ELR (cell line): ENCODE measurements at regions not wholly inside any gene's neighbourhood (a gene's known extent, or its start where the extent isn't known, plus 50 kb on each side); places are given as distances from the start of the nearest gene placed in this dataset.
A peak's percentile ranks its signal among the peaks of the same experiment; 100 is the strongest.

Experiments used
- DNase-seq: peaks from one replicate; pipeline ENCODE4 v3.0.0-alpha.2; 2015; ENCODE audit warnings: low read depth

DNA sequence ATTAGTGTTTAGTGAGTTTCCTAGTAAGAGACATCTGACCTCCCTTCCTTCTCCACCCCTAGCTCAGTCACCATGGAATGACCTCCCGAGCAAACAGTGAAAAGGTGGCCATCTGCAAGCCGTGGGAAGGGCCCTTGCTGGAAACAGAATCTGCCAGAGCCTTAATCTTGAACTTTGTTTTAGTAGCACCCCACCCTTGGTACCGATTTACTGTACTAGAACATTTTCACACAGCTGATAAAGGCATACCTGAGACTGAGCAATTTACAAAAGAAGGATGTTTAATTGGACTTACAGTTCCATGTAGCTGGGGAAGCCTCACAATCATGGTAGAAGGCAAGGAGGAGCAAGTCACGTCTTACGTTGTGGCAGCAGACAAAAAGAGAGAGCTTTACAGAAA lies 655.8 kb downstream of the TSN start:
- DNase-seq, result no peak

DNA sequence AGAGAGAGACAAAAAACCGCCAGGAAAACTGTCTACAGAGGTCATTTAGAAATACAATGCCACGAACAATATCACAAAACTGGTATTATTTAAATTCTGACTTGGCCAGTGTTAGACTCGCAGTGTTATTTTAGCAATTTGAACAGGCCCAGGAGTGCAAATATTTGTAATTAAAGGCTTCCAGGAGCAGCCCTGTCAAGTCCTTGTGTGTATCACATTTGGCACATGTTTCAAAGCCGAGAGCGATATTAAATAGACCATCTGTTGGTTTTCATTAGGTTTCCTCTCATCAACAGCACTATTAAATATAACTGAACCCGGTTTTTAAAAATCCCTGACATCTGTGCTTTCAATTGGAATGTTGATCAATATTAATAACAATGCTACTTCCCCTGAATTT lies 656.9 kb downstream of the TSN start:
- no peak for DNase-seq

DNA sequence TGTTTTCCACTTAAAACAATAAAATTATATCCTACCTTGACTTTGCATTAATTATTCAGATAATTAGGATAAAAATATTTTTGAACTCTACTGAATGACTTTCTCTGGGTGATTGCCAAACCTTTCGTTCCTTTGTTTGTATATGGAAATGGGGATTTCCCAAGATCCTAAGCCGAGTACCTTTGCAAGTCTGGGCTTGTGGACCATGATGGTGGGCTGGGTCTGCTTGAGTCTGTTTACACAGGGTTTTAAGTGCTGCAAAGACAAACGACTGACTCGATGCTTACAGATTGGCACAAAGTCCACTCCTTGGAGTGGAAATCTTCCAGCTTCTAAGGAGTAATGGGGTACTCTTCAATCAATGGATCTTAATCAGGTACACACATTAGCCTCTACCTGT lies 659.5 kb downstream of the TSN start:
- no peak for DNase-seq

DNA sequence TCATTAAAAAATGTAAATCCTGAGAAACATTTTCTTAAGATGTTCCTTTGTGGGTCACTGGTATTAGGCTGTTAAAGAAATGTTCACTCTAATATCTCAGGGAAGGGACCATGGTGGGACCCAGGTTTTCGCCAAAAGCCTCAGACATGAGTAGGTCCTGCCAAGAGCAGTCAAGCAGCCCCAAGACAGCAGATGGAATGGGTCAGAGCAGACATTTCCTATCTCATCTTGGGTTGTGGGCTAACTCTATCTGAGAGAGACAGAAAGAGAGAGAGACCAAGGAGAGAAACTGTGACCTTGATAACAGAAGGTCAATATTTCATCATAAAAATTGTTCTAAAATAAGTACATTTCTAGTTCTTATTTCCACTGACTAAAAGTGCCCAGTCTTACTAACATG lies 661.7 kb downstream of the TSN start:
- no peak for DNase-seq

DNA sequence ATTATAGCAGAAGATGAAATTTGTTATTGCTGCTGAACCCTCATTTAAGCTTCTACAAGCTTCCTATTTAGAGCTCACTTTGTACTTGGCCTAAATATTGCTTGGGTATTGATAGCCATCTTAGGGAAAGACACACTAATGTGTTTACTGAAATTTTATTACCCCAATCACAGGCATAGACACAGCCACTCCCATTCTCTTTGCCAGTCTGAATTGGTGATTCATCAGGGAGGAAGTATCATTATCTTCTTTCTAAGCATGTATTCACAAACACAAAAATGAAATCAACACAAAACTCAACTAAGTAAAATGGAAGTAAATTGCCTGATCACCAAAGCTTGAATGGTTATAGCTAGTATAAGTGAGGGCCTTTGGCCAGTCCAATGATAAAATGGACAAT lies 666.3 kb downstream of the TSN start:
- DNase-seq, result no peak

DNA sequence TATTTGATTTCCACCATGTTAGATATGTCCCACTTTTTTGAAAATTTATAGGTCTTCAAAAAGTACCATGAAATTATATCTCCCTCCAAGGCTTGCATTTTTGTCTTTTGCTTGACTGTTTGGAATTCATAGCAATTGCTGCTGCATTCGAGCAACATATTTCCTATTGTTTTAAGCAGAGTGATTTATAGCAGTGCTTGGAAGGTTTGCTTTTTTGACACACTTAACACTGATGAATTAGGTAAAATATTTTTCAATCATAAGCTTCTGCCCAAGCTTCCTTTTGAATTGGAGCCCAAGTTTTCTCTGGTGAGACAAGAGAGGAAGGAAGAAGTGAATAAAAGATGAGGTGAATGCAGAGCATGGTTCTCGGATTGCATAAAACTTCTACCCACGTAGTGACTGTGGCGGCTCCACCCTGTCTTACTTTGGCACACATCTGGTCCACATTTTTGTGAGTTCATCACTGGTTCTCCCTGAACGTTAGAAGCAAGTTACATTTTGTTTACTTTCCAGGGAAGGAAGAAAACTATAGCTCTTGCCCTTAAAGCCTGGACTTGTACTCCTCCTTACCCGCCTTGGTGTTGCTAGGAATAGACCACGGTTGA lies 667.0 kb downstream of the TSN start:
- DNase-seq, result no peak

DNA sequence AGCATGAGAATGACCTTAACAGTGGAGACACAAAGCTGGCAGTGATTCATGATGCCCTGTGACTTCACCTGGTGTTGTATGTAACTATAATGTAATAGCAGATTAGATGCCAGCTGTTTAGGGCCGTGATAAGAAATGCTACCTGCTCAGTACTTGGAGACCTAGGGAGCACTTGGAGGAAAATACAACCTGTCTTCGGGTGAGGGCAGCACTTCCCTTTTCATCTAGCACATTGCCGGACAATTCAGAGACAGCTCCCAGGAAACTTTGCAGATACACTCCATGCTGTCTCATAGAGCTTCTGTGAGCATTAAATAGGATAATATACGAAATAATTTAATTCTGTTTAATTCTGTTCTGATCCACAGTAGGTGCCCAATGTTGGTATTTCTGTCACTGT lies 668.5 kb downstream of the TSN start:
- no peak for DNase-seq

DNA sequence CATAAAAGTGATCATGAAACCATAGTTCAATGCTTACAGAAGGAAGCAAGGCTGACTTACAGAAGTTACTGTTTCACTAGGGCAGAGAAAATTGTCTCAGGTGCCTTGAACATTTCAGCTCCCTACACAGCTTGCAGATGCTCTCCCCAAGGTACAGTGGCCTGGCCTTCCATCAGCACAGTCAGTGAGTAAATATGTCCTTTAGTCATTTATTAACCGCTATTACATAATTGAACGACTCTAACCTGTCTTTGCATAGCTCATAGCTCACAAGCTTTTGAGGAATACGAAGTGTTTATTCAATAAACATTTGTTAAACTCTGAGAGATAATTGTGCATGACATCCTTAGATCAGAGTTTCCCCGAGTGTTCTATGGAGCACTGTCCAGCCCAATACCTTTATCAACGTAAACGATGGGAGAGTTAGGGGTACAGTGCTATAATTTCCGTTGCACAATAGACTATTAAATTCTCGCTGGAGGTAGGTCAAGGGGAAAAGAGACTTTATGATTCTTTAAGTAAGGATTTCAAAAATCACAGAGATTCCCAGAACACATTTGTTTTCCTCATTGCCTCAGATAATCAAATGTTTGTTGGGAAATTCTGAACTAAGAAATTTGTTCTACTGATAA lies 677.8 kb downstream of the TSN start:
- no peak for DNase-seq

DNA sequence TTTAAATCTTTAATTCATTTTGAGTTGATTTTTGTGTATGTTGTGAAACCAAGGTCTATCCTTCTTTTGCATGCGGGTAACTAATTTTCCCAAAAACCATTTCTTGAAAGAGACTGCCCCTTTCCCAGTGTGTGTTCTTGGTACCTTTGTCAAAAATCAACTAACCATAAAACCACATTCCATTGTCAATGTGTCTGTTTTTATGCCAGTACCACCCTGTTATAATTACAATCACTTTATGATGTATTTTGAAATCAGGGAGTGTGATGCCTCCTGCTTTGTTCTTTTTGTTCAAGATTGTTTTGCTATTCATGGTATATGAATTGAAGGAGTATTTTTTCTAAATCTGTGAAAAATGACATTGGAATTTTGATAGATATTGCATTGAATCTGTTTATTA lies 689.6 kb downstream of the TSN start:
- no peak for DNase-seq

DNA sequence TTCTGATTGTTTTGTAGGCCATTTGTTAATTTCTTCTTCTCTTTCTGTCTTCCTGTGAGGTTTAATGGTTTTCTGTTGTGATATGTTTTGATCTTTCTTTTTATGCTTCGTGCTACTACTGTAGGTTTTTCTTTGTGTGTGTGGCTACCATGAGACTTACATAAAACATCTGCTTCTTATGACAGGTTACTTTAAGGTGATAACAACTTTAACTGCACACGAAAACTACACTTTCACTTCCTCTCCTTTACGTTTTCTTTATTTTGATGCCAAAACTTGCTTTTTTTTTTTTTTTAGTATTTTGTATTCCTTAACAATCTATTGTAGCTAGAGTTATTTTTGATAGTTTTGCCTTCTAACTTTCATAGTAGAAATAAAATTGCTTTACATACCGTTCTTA lies 691.3 kb downstream of the TSN start:
- no peak for DNase-seq

DNA sequence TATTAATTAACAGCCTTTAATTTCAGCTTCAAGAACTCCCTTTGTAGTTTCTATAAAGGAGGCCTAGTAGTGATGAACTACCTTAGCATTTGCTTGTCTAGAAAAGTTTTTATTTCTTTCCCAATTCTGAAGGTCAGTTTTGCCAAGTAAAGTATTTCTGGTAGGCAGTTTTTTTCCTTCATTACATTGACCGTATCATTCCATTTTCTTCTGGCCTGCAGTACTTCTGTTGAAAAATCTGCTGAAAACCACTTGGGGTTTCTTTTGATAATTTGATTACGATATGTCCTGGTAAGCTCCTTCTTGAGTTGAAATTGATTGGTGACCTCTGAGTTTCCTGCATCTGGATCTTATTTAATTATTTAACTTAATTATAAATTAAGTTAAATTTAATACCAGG lies 691.8 kb downstream of the TSN start:
- no peak for DNase-seq

DNA sequence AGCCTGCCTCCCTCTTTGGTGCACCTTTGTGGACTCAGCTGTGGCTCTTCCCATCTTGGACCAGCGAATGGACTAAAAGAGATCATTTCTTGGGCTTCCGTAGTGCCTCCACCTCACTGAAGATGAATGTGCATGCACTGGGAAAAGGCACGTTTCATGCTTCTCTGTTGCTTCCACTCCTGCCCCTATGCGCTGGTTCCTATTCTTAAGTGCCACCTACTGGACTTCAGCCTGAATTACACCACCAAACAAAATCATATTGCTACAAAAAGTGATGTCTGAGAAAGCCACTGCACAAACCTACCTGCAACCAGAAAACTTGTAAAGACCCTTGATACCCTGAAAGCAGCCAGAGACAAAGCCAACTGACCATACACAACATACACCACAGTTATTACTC lies 695.6 kb downstream of the TSN start:
- DNase-seq, result peak; percentile 49

DNA sequence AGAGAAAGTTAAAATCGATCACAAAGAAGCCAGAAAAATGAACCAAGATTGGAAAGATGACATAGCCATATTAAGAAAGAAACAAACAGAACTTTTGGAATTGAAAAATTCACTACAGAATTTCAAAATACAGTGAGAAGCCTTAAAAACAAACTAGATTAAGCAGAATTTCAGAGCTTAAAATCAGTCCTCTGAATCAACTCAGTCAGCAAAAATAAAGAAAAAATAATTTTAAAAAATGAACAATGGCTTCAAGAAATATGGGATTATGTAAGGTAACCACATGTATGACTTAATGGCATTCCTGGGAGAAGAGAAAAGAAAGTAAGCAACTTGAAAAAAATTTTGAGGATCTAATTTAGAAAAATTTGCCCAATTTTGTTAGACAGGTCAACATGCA lies 696.2 kb downstream of the TSN start:
- DNase-seq, result no peak

DNA sequence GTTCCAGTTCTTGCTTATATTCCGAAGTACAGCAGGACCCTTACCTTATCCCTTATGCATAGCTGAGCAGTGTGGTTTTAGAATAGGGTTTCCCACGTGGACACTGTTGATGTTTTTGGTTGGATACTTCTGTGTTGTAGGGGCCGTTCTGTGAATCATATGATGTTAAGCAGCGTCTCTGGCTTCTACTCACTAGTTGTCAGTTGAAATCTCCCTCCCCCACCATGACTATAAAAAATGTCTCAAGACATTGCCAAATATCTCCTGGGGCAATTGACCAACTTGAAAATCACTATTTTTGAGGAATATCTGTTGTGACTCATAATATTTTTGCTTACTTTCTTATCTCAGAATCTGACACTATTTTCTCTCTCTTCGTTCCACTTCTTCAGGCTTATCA lies 713.7 kb downstream of the TSN start:
- DNase-seq, result peak; percentile 7

DNA sequence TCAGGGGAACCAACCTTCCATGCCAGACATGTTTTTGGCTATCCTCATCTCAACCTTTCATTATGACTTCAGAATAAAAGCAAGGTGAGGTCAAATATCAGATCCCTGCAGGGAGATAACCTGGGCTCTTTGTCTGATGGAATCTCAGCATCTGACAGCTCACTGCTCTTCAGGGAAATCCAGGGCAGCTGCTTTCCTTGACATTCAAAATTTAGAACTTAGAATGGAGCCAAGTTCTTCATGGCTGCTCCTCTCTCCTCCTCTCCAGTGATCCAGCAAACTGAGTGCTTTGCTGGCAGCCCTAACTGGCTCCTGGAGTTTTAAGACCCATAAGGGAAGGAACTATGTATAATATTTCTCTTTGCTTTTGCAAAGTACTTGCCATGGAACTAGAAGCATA lies 716.3 kb downstream of the TSN start:
- DNase-seq, result no peak

DNA sequence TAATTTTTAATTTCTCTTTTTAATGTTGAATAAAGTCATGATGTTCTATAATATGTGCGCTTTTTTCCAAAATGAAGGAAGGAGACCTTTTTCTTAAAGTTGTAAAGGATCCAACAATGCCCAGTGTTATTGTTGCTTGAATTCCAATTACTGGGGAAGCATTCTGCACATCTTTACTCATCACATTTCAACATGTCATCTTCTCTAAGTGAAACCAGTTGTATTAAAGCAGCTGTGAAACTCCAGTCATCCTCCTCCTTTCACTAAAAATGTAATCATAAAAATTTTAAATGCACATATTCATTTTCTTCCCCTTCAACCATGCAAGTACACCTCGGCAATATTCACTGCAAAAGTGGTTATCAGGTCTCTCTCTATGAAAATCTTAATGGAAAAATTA lies 722.7 kb downstream of the TSN start:
- no peak for DNase-seq

DNA sequence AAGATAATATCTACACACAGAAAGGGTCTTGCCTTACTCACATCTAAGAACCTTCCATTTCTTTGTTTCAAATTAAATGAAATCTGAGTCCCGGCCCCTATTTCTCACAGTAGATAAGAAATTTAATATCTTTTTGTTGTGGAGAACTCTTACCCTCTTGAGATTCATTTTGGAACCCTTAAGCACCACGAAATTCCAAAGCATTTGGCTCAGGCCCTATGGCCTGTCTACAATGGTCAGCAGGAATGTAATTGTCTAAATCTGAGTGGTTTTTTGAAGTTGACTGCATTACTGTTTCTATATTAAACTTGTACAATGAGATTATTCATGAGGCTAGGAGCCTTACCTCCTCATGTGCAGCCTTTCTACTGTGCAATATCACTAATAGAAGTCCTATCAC lies 723.3 kb downstream of the TSN start:
- no peak for DNase-seq

DNA sequence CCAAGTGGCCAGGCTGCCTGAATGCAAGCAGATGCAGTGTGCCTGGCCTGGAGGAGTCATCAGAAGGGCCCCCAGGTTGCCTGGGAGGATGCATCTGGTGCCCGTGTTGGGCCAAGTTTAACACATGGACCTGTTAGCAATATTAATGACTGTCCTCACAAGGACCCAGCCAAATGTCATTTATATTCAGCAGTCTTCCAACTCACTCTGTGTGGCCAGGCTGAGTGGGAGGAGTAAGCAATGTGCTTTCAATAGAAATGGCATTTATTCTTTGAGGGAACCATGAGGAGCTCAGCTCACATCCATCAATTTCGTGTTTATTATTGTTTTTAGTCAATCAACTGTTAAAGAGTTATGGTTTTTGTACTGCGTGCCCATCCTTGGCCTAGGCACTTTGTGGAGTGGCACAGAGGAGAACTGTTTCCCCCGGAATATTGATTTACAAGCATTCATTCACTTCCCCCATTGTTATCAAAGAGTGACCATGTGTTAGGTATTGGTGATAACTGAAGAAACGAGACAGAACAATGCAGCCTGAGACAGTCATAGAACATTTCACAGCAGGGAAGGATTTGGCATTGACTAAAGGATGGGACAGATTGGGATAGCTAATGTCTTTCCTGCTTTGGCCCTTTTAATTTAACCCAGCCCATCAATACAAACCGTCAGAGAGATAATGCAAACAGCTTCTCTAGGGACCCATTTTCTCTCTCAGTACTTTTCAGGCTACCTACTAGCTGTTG lies 725.2 kb downstream of the TSN start:
- DNase-seq, result no peak

DNA sequence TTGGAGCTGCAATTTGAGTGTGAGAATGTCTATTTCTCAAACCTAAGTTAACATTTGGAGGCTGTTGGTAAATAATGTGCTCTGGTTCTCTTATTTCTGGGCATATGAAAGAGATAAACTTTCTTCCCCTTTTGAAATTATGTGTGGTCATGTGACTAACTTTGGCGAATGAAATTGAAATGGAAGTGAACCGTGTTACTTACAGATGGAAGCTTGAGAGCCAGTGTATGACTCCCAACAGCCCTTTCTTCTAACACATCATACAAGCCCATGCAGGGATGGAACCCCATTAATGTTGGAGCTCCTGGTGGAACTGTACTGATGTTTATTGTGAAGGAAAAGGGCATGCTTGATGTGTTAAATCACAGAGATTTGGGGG lies 725.8 kb downstream of the TSN start:
- no peak for DNase-seq

DNA sequence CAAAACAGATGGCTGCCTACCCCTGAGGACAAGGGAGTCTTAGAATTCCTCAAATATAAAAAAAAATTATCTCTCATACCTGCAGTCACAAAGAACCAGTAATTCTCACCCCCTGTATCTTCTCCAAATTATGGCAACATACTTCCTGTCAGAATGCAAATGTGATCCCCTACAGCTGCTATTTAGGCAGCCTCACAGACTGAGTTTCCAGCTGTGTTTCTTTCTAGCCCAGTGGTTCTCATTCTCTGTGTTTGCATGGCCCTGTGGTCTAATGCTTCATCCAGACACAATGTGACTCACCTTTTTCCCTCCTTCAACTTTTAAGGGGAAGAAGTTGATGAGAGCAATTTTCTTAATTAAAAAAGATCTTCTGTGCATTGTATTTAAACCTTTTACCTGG lies 726.3 kb downstream of the TSN start:
- no peak for DNase-seq

DNA sequence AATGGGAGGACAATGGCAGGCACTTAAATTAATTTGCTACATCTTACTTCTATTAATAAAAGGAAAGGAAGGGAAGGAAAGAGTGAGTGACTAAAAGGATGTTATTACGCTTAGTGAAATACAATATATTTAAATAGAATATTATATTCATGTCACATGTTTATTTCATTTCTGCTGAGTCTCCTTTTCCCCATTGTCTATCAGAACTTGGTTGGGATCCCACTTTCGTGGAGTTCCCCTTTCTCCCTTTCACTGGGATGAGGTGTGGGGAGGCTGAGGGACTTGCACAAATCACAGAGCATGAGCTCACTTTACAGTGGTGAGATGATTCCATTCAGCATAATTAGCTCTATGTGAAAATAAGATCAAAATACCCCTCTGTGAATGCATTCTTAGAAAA lies 730.6 kb downstream of the TSN start:
- DNase-seq, result no peak

DNA sequence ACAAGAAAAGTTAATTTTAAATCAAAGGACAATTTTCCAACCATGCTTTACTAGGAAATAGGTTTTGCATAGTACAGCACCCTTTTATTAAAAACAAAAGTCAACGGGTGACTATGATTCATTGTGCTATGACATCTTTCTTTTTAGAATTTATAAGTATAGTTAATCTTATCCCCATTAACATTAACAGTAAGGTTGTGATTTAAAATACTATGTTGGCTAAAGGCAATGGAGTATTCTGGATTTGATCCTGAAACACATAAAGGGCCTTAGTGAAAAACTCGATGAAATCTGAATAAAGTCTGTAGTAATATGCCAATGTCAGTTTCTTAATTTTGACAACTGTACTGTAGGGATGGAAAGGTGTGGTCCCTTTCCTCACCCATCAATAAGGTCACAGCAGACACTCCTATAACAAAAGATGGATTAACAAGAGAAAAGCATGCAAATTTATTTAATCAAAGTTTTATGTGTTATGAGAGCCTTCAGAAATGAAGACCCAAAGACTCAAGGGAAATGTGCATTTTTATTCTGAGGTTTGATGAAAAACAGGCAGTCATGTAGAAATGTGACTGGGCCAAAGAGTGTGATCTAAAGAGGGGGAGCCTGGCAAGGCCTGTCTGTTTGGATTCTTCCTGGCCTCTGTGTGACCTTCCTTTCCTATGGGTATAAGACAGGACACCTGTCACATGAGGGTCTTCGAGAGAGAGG lies 731.4 kb downstream of the TSN start:
- DNase-seq, result no peak

DNA sequence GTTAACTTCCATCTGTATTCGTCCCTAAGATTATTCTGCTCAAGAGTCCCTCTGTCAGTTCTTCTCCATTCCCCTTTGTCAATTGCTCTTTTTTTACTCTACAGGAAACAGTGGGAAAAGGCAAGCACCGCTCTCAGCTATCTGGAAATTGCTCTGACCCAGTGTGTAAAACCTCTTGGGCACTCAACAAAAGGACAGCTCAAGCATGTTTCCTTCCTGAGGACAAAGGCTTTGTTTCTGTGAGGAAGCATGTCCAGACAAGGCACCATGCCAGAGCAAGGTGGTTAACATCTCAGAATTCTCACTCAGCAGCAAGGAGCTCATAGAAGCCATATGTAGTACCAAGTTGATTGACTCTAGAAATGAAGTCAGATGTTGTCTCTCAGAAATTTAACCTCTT lies 735.6 kb downstream of the TSN start:
- no peak for DNase-seq
